Breast epithelium (tissue), 3 donors: ENCODE measurements at regions not wholly inside any gene's neighbourhood (a gene's known extent, or its start where the extent isn't known, plus 50 kb on each side); places are given as distances from the start of the nearest gene placed in this dataset.

Experiments
- POLR2A ChIP-seq: fragments of 450-650 bp; IDR thresholded peaks from one replicate; pipeline ENCODE4 v1.6.1; 2016; ENCODE audit warnings: antibody characterized with exemption, mild to moderate bottlenecking, moderate library complexity
- POLR2AphosphoS5 ChIP-seq, 3 donors: sonication (generic); formaldehyde crosslinking; IDR thresholded peaks; one replicate each; pipeline ENCODE4 v1.6.1; 2017; ENCODE audit warnings: antibody characterized with exemption in 3 of 3
- TF ChIP-seq, protein P1 (sequence below), 3 donors: fragments of 450-650 bp; IDR thresholded peaks; one replicate each; pipeline ENCODE4 v1.5.1; 2016 to 2017; ENCODE audit warnings: antibody characterized with exemption in 3 of 3, mild to moderate bottlenecking in 3 of 3, moderate library complexity in 3 of 3

GRCh38 chr3:187969581-187969950, 184.4 kb upstream of the LPP start:
- TF ChIP-seq POLR2AphosphoS5 (IDR thresholded peaks at IDR 0.05): no peak
- TF ChIP-seq, protein P1, sequence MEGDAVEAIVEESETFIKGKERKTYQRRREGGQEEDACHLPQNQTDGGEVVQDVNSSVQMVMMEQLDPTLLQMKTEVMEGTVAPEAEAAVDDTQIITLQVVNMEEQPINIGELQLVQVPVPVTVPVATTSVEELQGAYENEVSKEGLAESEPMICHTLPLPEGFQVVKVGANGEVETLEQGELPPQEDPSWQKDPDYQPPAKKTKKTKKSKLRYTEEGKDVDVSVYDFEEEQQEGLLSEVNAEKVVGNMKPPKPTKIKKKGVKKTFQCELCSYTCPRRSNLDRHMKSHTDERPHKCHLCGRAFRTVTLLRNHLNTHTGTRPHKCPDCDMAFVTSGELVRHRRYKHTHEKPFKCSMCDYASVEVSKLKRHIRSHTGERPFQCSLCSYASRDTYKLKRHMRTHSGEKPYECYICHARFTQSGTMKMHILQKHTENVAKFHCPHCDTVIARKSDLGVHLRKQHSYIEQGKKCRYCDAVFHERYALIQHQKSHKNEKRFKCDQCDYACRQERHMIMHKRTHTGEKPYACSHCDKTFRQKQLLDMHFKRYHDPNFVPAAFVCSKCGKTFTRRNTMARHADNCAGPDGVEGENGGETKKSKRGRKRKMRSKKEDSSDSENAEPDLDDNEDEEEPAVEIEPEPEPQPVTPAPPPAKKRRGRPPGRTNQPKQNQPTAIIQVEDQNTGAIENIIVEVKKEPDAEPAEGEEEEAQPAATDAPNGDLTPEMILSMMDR (IDR thresholded peaks at IDR 0.05): no peak
- no peak for TF ChIP-seq POLR2A
